OCI-LY3 (cell line): ENCODE measurements at regions not wholly inside any gene's neighbourhood (a gene's known extent, or its start where the extent isn't known, plus 50 kb on each side); places are given as distances from the start of the nearest gene placed in this dataset.

Experiments used
- EZH2phosphoT487 ChIP-seq: fragments of 200-600 bp; shearing (Covaris generic); IDR thresholded peaks from 2 replicates; pipeline ENCODE4 v1.6.1; 2018; ENCODE audit warnings: antibody characterized with exemption, mixed run types, low read depth
- TF ChIP-seq, protein P1 (sequence below): fragments of 200-600, 300-600 bp; sonication (generic); IDR thresholded peaks from 2 replicates; pipeline ENCODE4 v1.5.1; 2014; ENCODE audit warnings: antibody characterized with exemption, low read length, low read depth

DNA sequence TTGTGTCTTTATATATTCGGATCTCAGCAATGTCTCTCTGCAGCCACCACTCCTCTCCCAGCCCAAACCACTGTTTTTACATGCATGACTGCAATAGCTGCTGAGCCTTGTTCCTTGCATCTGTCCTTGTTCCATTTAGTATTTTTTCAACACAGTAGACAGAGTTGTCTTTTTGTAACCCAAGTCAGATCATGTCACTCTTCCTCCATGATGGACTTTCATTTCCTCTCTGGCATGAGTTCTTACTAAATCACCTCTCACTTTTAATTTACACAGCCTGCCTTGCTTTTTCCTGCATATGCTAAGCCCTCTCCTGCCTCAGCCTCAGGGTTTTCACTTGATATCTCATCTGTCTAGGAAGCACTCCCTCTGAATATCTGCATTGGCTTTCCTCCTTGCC, 353.2 kb downstream of the HGF start:
- TF ChIP-seq EZH2phosphoT487: no peak
- TF ChIP-seq, protein P1, sequence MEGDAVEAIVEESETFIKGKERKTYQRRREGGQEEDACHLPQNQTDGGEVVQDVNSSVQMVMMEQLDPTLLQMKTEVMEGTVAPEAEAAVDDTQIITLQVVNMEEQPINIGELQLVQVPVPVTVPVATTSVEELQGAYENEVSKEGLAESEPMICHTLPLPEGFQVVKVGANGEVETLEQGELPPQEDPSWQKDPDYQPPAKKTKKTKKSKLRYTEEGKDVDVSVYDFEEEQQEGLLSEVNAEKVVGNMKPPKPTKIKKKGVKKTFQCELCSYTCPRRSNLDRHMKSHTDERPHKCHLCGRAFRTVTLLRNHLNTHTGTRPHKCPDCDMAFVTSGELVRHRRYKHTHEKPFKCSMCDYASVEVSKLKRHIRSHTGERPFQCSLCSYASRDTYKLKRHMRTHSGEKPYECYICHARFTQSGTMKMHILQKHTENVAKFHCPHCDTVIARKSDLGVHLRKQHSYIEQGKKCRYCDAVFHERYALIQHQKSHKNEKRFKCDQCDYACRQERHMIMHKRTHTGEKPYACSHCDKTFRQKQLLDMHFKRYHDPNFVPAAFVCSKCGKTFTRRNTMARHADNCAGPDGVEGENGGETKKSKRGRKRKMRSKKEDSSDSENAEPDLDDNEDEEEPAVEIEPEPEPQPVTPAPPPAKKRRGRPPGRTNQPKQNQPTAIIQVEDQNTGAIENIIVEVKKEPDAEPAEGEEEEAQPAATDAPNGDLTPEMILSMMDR: no peak
